Small intestine (tissue), 7 donors: ENCODE measurements at regions not wholly inside any gene's neighbourhood (a gene's known extent, or its start where the extent isn't known, plus 50 kb on each side); places are given as distances from the start of the nearest gene placed in this dataset.

Source experiments
- DNase-seq, 2 donors: peaks; one replicate each; pipeline versions ENCODE4 v3.0.0 to v3.0.0-alpha.2; 2013
- FAIRE-seq: peaks from 2 replicates; lab custom pipeline; 2012; peaks lifted over from hg19 to GRCh38; lab: Jason Lieb, UNC
- H3K27ac ChIP-seq, 3 donors: one replicate each; pipeline ENCODE4 v1.5.1; 2013; ENCODE audit warnings: low read length in 2 of 3, mild to moderate bottlenecking in 2 of 3, control low read depth in 1 of 3, inconsistent platforms in 1 of 3, low read depth in 1 of 3, moderate library complexity in 1 of 3
- H3K27me3 ChIP-seq, 3 donors: one replicate each; pipeline ENCODE4 v1.6.1; 2013; ENCODE audit warnings: low read length in 3 of 3, inconsistent platforms in 1 of 3; ENCODE audit not compliant: control insufficient read depth in 3 of 3, insufficient read depth in 3 of 3
- H3K36me3 ChIP-seq, 3 donors: one replicate each; pipeline ENCODE4 v1.6.1; 2013; ENCODE audit warnings: low read length in 3 of 3, inconsistent platforms in 1 of 3, low read depth in 1 of 3, mild to moderate bottlenecking in 1 of 3, moderate library complexity in 1 of 3; ENCODE audit not compliant: control insufficient read depth in 3 of 3, insufficient read depth in 2 of 3
- H3K4me1 ChIP-seq, 3 donors: one replicate each; pipeline ENCODE4 v1.6.1; 2013; ENCODE audit warnings: low read length in 2 of 3, inconsistent platforms in 1 of 3, low read depth in 1 of 3, mild to moderate bottlenecking in 1 of 3, moderate library complexity in 1 of 3; ENCODE audit not compliant: control insufficient read depth in 3 of 3, insufficient read depth in 2 of 3
- H3K4me3 ChIP-seq, 3 donors: one replicate each; pipeline ENCODE4 v1.5.1; 2013; ENCODE audit warnings: low read length in 3 of 3, control low read depth in 1 of 3, inconsistent platforms in 1 of 3, low read depth in 1 of 3, mild to moderate bottlenecking in 1 of 3, moderate library complexity in 1 of 3
- H3K9me3 ChIP-seq, 2 donors: one replicate each; pipeline ENCODE4 v1.6.1; 2013; ENCODE audit warnings: low read depth in 1 of 2, low read length in 1 of 2; ENCODE audit not compliant: control insufficient read depth in 2 of 2, insufficient read depth in 1 of 2
- WGBS, 3 donors: extraction: QIAGEN DNeasy Blood & Tissue Kit; methylation state at CpG; one replicate each; pipeline ENCODE4 v1.1.7; 2013; 5-methylcytosine and 5-hydroxymethylcytosine counted together
- donor health status: healthy with polysubstance abuse.
- donor health status: control.
- donor health status: control.
- donor health status: Bipolar disorder and iron deficiency.
- donor health status: healthy.

- DNase-seq (no peak), FAIRE-seq (no peak)
- Histone ChIP-seq H3K4me1 (no peaks in the 10 kb centered on the region), H3K27ac (no peak overlapping the region), H3K9me3 (no peaks in the 10 kb centered on the region), H3K36me3 (no peaks in the 10 kb centered on the region), H3K27me3 (no peaks in the 10 kb centered on the region), H3K4me3 (no peak overlapping the region)
- 75 to 88% (median 80%) methylated on average over 7 of the region's 7 CpGs for WGBS, 3 donors
These were observed 143.2 kb upstream of the SEL1L start for GRCh38 chr14:81676879-81677278.

DNA sequence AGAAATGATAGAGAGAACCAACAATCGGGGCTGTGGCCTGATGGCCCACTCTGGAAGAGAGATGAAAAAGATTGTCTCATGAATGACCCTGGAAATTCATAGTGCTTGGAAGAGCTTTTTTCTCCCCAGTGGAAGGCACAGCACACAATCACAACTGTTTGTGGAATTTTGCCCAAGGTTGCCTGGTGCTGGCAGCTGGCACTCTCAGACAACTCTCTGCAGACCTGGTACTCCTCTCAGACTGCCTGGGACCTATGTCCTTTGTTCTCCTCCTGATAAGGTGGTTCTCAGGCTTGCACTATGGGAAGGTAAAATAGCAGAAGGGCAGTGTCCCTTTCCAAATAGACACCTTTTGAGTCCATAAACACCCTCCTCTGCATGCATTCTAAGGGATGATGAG is 144.1 kb upstream of the SEL1L start:
- Histone ChIP-seq H3K9me3 (no peaks in the 10 kb centered on the region), H3K27me3 (no peaks in the 10 kb centered on the region), H3K36me3 (no peaks in the 10 kb centered on the region), H3K4me3 (no peak overlapping the region), H3K4me1 (no peaks in the 10 kb centered on the region), H3K27ac (no peak overlapping the region)
- DNase-seq (no peak), FAIRE-seq (no peak)
- 67 to 88% (median 86%) methylated on average over 1 of the region's 1 CpG for WGBS, 3 donors

DNA sequence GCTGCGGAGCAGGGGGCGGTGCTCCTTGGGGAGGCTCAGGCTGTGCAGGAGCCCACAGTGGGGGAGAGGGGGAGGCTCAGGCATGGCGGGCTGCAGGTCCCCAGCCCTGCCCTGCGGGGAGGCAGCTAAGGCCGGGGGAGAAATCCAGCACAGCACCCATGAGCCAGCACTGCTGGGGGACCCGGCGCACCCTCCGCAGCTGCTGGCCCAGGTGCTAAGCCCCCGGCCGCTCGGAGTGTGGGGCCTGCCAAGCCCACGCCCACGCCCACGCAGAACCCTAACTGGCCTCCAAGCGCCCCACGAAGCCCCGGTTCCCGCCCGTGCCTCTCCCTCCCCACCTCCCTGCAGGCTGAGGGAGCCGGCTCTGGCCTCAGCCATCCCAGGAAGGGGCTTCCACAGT is 145.6 kb upstream of the SEL1L start:
- FAIRE-seq (no peak), DNase-seq (no peak)
- no peaks in the 10 kb centered on the region for H3K36me3 ChIP-seq
- no peaks in the 10 kb centered on the region for H3K9me3 ChIP-seq
- no peak overlapping the region for H3K27ac ChIP-seq
- no peaks in the 10 kb centered on the region for H3K27me3 ChIP-seq
- H3K4me3 ChIP-seq: no peak overlapping the region
- H3K4me1 ChIP-seq: no peaks in the 10 kb centered on the region
- WGBS, 3 donors: 89 to 95% (median 94%) methylated on average over 14 to 20 of the region's 20 CpGs

GRCh38 chr14:81681541-81681940 is 147.9 kb upstream of the SEL1L start:
- DNase-seq (no peak), FAIRE-seq (no peak)
- WGBS, 3 donors: 32 to 47% (median 46%) methylated on average over 3 of the region's 3 CpGs
- H3K27me3 ChIP-seq: no peaks in the 10 kb centered on the region
- no peak overlapping the region for H3K4me3 ChIP-seq
- no peaks in the 10 kb centered on the region for H3K9me3 ChIP-seq
- no peaks in the 10 kb centered on the region for H3K36me3 ChIP-seq
- H3K4me1 ChIP-seq: no peaks in the 10 kb centered on the region
- no peak overlapping the region for H3K27ac ChIP-seq

DNA sequence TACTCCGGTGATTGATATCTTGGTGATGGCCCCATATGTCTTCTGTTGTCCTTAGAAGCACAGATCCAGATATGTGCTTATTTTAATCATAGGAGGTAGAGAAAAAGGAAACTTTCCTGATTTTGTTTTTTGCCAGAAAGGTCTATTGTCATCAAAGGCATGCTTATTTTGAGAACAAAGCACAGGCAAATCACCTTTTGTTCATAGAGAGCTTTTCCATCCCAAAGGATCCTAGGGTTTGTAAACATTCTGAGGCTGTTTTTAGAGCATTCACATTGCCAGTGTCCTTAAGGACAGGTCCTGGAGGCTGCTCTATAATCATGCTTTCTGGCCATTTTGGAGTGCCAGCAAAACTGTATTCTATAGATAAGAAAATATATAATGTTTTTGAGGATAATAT is 148.5 kb upstream of the SEL1L start:
- Histone ChIP-seq H3K9me3 (no peaks in the 10 kb centered on the region), H3K27ac (no peak overlapping the region), H3K4me1 (no peaks in the 10 kb centered on the region), H3K4me3 (no peak overlapping the region), H3K27me3 (no peaks in the 10 kb centered on the region), H3K36me3 (no peaks in the 10 kb centered on the region)
- 59 to 97% (median 79%) methylated on average over 1 of the region's 1 CpG for WGBS, 3 donors
- FAIRE-seq (no peak), DNase-seq (no peak)

DNA sequence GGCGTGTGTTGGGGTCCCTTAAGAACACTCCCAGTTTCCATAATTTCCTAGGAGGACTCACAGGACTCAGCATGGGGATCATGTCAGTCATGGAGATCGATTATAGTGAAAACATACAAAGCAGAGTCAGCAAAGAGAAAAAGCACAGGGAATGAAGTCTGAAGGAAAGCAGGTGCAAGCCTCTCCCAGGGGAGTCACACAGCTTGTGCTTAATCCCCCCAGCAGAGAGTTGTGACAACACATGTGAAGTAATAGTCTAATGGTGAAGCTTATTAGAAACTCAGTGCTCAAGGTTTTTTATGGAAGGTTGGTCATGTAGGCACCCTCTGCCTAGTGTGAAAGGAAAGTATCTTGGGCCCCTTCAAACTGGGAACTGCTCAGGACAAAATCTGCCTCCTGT is 149.0 kb upstream of the SEL1L start:
- H3K27me3 ChIP-seq: no peaks in the 10 kb centered on the region
- H3K4me1 ChIP-seq: no peaks in the 10 kb centered on the region
- H3K9me3 ChIP-seq: no peaks in the 10 kb centered on the region
- no peak for DNase-seq
- FAIRE-seq: no peak
- 55 to 66% (median 59%) methylated on average over 2 of the region's 2 CpGs for WGBS, 3 donors
- no peak overlapping the region for H3K4me3 ChIP-seq
- no peaks in the 10 kb centered on the region for H3K36me3 ChIP-seq
- H3K27ac ChIP-seq: no peak overlapping the region

DNA sequence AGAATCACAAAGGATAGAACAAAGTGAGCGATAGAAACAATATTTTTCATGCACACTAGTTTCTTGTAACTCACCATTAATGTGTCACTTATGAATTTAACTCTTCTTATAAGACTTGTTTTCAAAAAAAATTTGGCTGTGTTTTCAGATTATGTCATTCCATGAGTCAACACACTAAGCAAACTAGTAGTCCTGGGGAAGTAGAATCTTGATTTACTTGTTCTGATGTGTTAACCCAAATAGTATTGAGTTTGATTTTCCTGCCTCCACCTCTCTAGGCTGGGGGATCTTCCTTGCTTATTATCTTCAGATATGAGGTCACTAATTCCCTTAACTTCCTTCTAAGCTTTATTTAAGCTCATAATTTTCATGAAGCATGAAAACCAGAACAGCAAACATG is 151.0 kb upstream of the SEL1L start:
- FAIRE-seq: no peak
- Histone ChIP-seq H3K36me3 (no peaks in the 10 kb centered on the region), H3K4me3 (no peak overlapping the region)

GRCh38 chr14:81686512-81686911 is 152.9 kb upstream of the SEL1L start:
- Histone ChIP-seq H3K27ac (no peak overlapping the region), H3K27me3 (no peaks in the 10 kb centered on the region), H3K4me1 (no peaks in the 10 kb centered on the region), H3K9me3 (no peaks in the 10 kb centered on the region), H3K36me3 (no peaks in the 10 kb centered on the region), H3K4me3 (no peak overlapping the region)
- WGBS, 3 donors: 39 to 68% (median 50%) methylated on average over 4 of the region's 4 CpGs
- FAIRE-seq: no peak
- DNase-seq: no peak

More for the DNA sequence above, 151.0 kb upstream of the SEL1L start:
- Histone ChIP-seq H3K4me1 (no peaks in the 10 kb centered on the region), H3K27ac (no peak overlapping the region), H3K27me3 (no peaks in the 10 kb centered on the region), H3K9me3 (no peaks in the 10 kb centered on the region)
- DNase-seq: no peak
- WGBS, 3 donors: 87 to 95% (median 90%) methylated on average over 1 of the region's 1 CpG

DNA sequence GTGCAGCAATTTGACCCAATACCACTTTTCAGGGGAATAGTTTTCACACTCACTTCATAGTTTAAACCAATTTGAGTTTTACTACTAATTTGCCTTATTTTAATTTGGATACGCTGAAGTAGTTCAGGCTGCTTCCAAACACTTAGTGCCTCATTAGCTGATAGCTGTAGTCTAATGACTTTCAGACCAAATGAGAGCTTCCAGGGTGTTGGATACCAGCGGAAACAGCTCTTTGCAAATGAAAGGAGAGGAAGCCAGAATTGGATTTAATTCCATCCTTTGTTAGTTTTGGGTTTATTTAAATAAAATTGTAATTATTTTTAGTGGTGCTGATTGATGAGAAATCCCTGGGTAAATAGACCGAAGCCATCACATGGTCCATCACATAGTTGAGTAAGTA is 158.3 kb upstream of the SEL1L start:
- no peaks in the 10 kb centered on the region for H3K4me1 ChIP-seq
- H3K27me3 ChIP-seq: no peaks in the 10 kb centered on the region
- H3K27ac ChIP-seq: no peak overlapping the region
- no peaks in the 10 kb centered on the region for H3K9me3 ChIP-seq
- FAIRE-seq (no peak), DNase-seq (no peak)
- no peak overlapping the region for H3K4me3 ChIP-seq
- 88 to 91% (median 90%) methylated on average over 3 of the region's 3 CpGs for WGBS, 3 donors
- H3K36me3 ChIP-seq: no peaks in the 10 kb centered on the region
